B cell (primary cell): ENCODE measurements at regions not wholly inside any gene's neighbourhood (a gene's known extent, or its start where the extent isn't known, plus 50 kb on each side); places are given as distances from the start of the nearest gene placed in this dataset.

Source experiments
- CTCF ChIP-seq: fragments of 200-600 bp; IDR thresholded peaks from one replicate; pipeline ENCODE4 v1.8.0; 2022; ENCODE audit warnings: antibody characterized with exemption, mild to moderate bottlenecking
- EZH2 ChIP-seq: IDR thresholded peaks from 2 replicates; pipeline ENCODE4 v1.6.1; 2012; ENCODE audit warnings: borderline replicate concordance, low read depth, mild to moderate bottlenecking, moderate library complexity, low read length; ENCODE audit not compliant: insufficient read depth, poor library complexity, severe bottlenecking

- no peak for TF ChIP-seq EZH2
- TF ChIP-seq CTCF: no peak
Measured at GRCh38 chr14:40273417-40273816, 841.2 kb upstream of the FBXO33 start.
